Keratinocyte (primary cell): ENCODE measurements at regions not wholly inside any gene's neighbourhood (a gene's known extent, or its start where the extent isn't known, plus 50 kb on each side); places are given as distances from the start of the nearest gene placed in this dataset.

Experiments used
- DNase-seq: peaks from one replicate; pipeline ENCODE4 v3.0.0-alpha.2; 2011; ENCODE audit warnings: low read depth, missing footprints, low spot score
- FAIRE-seq: peaks from 2 replicates; lab custom pipeline; 2011; peaks lifted over from hg19 to GRCh38; lab: Jason Lieb, UNC
- H2AFZ ChIP-seq: 2 replicates; pipeline ENCODE4 v1.6.0; 2012; ENCODE audit warnings: low read length, control low read depth, inconsistent platforms; ENCODE audit not compliant: control insufficient read depth
- H3K27ac ChIP-seq: 2 replicates; pipeline ENCODE4 v1.5.1; 2011; ENCODE audit warnings: low read length; ENCODE audit not compliant: control insufficient read depth, insufficient read depth
- H3K27me3 ChIP-seq: 3 replicates; pipeline ENCODE4 v1.6.0; 2011; ENCODE audit warnings: low read length; ENCODE audit not compliant: control insufficient read depth, insufficient read depth; ENCODE audit errors: extremely low read depth
- H3K36me3 ChIP-seq, 2 experiments: 2 replicates in 1 of 2; 3 replicates in 1 of 2; pipeline ENCODE4 v1.5.1; 2011; ENCODE audit warnings: low read length in 2 of 2, mild to moderate bottlenecking in 1 of 2; ENCODE audit not compliant: control insufficient read depth in 2 of 2, insufficient read depth in 2 of 2; ENCODE audit errors: extremely low read depth in 1 of 2
- H3K4me1 ChIP-seq: 3 replicates; pipeline ENCODE4 v1.5.1; 2011; ENCODE audit warnings: low read length; ENCODE audit not compliant: control insufficient read depth, insufficient read depth; ENCODE audit errors: extremely low read depth
- H3K4me2 ChIP-seq: 3 replicates; pipeline ENCODE4 v1.6.0; 2011; ENCODE audit warnings: low read depth, low read length; ENCODE audit not compliant: control insufficient read depth, insufficient read depth; ENCODE audit errors: extremely low read depth
- H3K4me3 ChIP-seq, 3 experiments: fragments of 200-600 bp in 1 of 3; sonication (generic) in 1 of 3; 2 replicates in 2 of 3; 3 replicates in 1 of 3; pipeline ENCODE4 v1.5.1; 2011 to 2016; ENCODE audit warnings: low read length in 3 of 3, mild to moderate bottlenecking in 3 of 3, control low read depth in 2 of 3, inconsistent platforms in 1 of 3, low read depth in 1 of 3, mixed read lengths in 1 of 3, mixed run types in 1 of 3, moderate library complexity in 1 of 3; ENCODE audit not compliant: control insufficient read depth in 2 of 3, insufficient read depth in 2 of 3; ENCODE audit errors: extremely low read depth in 1 of 3
- H3K79me2 ChIP-seq: 2 replicates; pipeline ENCODE4 v1.6.0; 2012; ENCODE audit warnings: low read length; ENCODE audit not compliant: control insufficient read depth, insufficient read depth
- H3K9ac ChIP-seq: 3 replicates; pipeline ENCODE4 v1.6.0; 2011; ENCODE audit warnings: low read length; ENCODE audit not compliant: control insufficient read depth, insufficient read depth; ENCODE audit errors: extremely low read depth
- H3K9me1 ChIP-seq: 3 replicates; pipeline ENCODE4 v1.6.0; 2011; ENCODE audit warnings: low read length; ENCODE audit not compliant: control insufficient read depth, insufficient read depth; ENCODE audit errors: extremely low read depth
- H3K9me3 ChIP-seq: 2 replicates; pipeline ENCODE4 v1.5.1; 2012; ENCODE audit warnings: low read depth, low read length; ENCODE audit not compliant: control insufficient read depth
- H4K20me1 ChIP-seq: 3 replicates; pipeline ENCODE4 v1.6.0; 2011; ENCODE audit warnings: low read length; ENCODE audit not compliant: control insufficient read depth, insufficient read depth; ENCODE audit errors: extremely low read depth
- EZH2 ChIP-seq: IDR thresholded peaks from one replicate; pipeline ENCODE4 v1.6.1; 2012; ENCODE audit warnings: inconsistent platforms, mild to moderate bottlenecking, low read length, moderate library complexity
- dilution Hi-C: fragments of 300-500 bp; cut with MboI; formaldehyde crosslinking; loops from one replicate; pipeline ENCODE4 v1.7.0; 2020; ENCODE audit warnings: low sequenced_read_pairs; ENCODE audit not compliant: extremely low pct_ligation_motif_present
- TF ChIP-seq, protein P1 (sequence below), 3 experiments: IDR thresholded peaks in 1 of 3; conservative IDR thresholded peaks in 1 of 3; optimal IDR thresholded peaks in 1 of 3; 2 replicates in 2 of 3; 3 replicates in 1 of 3; pipeline versions ENCODE3 to v1.5.1; 2011; ENCODE audit warnings: low read length in 3 of 3, mild to moderate bottlenecking in 3 of 3, moderate library complexity in 2 of 3, control low read depth in 1 of 3, inconsistent platforms in 1 of 3; ENCODE audit not compliant: insufficient read depth in 2 of 3; ENCODE audit errors: extremely low read depth in 1 of 3

- Histone ChIP-seq H3K9ac (no peak overlapping the region), H3K4me1 (peaks cover under 1% of the 10 kb centered on the region), H3K4me3 (no peak overlapping the region), H3K79me2 (no peaks in the 10 kb centered on the region), H3K36me3 (no peaks in the 10 kb centered on the region), H3K4me2 (no peak overlapping the region), H3K27me3 (no peaks in the 10 kb centered on the region), H4K20me1 (no peaks in the 10 kb centered on the region), H3K9me1 (no peaks in the 10 kb centered on the region), H3K27ac (no peak overlapping the region), H3K9me3 (no peaks in the 10 kb centered on the region), H2AFZ (no peak overlapping the region)
- TF ChIP-seq EZH2, result no peak
- TF ChIP-seq, protein P1, sequence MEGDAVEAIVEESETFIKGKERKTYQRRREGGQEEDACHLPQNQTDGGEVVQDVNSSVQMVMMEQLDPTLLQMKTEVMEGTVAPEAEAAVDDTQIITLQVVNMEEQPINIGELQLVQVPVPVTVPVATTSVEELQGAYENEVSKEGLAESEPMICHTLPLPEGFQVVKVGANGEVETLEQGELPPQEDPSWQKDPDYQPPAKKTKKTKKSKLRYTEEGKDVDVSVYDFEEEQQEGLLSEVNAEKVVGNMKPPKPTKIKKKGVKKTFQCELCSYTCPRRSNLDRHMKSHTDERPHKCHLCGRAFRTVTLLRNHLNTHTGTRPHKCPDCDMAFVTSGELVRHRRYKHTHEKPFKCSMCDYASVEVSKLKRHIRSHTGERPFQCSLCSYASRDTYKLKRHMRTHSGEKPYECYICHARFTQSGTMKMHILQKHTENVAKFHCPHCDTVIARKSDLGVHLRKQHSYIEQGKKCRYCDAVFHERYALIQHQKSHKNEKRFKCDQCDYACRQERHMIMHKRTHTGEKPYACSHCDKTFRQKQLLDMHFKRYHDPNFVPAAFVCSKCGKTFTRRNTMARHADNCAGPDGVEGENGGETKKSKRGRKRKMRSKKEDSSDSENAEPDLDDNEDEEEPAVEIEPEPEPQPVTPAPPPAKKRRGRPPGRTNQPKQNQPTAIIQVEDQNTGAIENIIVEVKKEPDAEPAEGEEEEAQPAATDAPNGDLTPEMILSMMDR (optimal IDR thresholded peaks at IDR 0.05 in 1 of 3, IDR thresholded peaks at IDR 0.05 in 1 of 3, conservative IDR thresholded peaks at IDR 0.05 in 1 of 3; ENCODE audit: extremely low read depth in 1 of 3, insufficient read depth in 2 of 3, low read length in 3 of 3), result no peak
- dilution Hi-C loops, result no loop called here
- FAIRE-seq, result no peak
- no peak for DNase-seq
Observed at GRCh38 chr6:8193541-8193940, 91.2 kb upstream of the EEF1E1 start.

DNA sequence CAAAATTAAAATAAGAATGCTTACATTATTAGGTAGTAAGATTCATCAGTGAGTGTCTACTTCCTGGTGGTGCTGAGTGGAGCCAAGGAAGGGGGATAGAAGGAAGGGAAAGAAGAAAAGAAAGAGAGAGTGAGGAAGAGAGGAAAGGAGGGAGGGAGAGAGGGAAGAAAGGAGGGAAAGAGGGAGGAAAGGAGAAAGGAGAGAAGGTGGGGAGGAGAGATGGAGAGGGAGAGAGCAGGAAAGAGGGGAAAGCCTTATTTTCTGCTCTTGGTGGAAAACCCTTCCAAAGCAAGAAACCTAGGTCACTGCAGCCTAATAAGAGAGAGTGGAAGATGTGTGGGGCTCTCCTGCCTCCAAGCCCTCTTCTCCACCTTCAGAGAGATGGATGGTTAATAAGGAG, 90.2 kb upstream of the EEF1E1 start:
- dilution Hi-C loops, result no loop called here
- no peaks in the 10 kb centered on the region for H3K79me2 ChIP-seq
- no peaks in the 10 kb centered on the region for H3K9me3 ChIP-seq
- H3K4me1 ChIP-seq, result peaks cover 2% of the 10 kb centered on the region
- no peaks in the 10 kb centered on the region for H3K27me3 ChIP-seq
- no peak overlapping the region for H3K27ac ChIP-seq
- H2AFZ ChIP-seq, result no peak overlapping the region
- DNase-seq (no peak), FAIRE-seq (no peak)
- no peak overlapping the region for H3K4me2 ChIP-seq
- no peak overlapping the region for H3K4me3 ChIP-seq
- H3K9ac ChIP-seq, result no peak overlapping the region
- TF ChIP-seq, protein P1 (optimal IDR thresholded peaks at IDR 0.05 in 1 of 3, IDR thresholded peaks at IDR 0.05 in 1 of 3, conservative IDR thresholded peaks at IDR 0.05 in 1 of 3; ENCODE audit: extremely low read depth in 1 of 3, insufficient read depth in 2 of 3, low read length in 3 of 3), result no peak
- TF ChIP-seq EZH2, result no peak
- no peaks in the 10 kb centered on the region for H3K9me1 ChIP-seq
- H3K36me3 ChIP-seq, result no peaks in the 10 kb centered on the region
- H4K20me1 ChIP-seq, result no peaks in the 10 kb centered on the region
